DMS 273 (cell line): ENCODE measurements at regions not wholly inside any gene's neighbourhood (a gene's known extent, or its start where the extent isn't known, plus 50 kb on each side); places are given as distances from the start of the nearest gene placed in this dataset.

ENCODE experiments used
- DNase-seq: peaks from one replicate; lab custom pipeline; 2025; ENCODE audit not compliant: unreplicated experiment; lab: John Stamatoyannopoulos, UW

DNA sequence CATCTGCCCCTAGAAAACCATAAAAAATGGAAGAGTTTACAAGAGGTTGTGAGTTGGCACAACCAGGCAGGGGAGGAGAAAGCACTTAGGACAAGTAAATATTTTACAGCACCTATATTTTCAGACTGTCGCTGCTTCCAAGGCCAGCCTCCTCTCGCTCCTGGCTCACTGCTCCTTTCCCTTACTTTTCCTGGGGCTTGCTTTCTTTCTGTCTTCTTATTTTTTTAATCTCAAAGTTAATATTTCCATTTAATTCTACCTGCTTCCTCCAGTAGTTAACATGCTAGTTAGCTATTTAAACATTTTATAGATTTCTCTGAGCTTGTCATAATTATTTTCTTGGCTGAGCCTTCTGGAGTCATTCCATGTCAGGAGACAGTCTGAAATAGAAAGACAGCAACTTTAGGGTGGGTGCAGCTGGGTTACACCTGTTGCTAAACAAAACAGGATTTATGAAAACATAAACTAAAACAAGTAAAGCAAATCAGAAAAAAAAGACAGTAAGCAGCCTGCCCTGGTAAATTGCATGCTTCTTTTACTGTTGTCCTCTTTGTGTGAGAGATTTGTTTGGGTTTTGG lies 330.1 kb downstream of the DLEU7 start:
- peak; percentile 47 for DNase-seq

DNA sequence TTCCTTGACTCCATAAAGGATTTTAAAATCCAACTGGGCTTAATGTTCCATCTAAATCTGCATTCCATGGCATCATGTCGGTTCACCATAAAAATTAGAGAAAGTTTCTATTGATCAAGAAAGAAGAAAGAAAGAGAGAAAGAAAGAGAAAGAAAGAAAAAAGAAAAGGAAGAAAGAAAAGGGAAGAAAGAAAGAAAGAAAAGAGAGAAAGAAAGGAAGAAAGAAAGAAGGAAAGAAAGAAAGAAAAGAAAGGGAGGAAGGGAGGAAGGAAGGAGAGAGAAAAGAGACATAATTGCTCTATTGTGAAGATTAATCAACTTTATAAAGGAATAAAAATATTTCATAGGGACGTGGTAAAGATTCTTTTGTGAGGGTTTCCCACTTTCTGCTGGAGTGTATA lies 329.2 kb downstream of the DLEU7 start:
- DNase-seq: no peak

GRCh38 chr13:50518131-50518530 lies 325.4 kb downstream of the DLEU7 start:
- no peak for DNase-seq

- no peak for DNase-seq
Measured at GRCh38 chr13:50518781-50519201, 324.7 kb downstream of the DLEU7 start.

DNA sequence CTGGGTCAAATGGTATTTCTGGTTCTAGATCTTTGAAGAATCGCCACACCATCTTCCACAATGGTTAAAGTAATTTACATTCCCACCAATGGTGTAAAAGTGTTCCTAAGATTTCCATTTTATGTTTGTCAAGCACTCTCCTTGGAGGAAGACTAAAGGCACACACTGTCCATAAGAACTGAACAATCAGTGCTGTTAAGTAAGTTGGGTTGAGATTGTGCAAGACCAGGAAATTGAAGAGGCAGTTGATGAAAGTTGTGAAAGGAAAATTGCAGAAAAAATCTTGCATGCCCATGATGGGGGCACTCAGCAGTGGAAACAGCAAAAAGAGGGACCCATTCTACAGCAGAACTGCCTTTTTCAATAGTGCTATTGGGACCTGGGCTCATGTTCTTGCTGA lies 323.6 kb downstream of the DLEU7 start:
- DNase-seq: no peak

GRCh38 chr13:50521006-50521830 lies 322.3 kb downstream of the DLEU7 start:
- DNase-seq: no peak

GRCh38 chr13:50521831-50522149 lies 321.7 kb downstream of the DLEU7 start:
- DNase-seq: no peak

GRCh38 chr13:50522506-50522905 lies 321.0 kb downstream of the DLEU7 start:
- no peak for DNase-seq

- DNase-seq: no peak
Measured at GRCh38 chr13:50523307-50523706, 320.2 kb downstream of the DLEU7 start.

DNA sequence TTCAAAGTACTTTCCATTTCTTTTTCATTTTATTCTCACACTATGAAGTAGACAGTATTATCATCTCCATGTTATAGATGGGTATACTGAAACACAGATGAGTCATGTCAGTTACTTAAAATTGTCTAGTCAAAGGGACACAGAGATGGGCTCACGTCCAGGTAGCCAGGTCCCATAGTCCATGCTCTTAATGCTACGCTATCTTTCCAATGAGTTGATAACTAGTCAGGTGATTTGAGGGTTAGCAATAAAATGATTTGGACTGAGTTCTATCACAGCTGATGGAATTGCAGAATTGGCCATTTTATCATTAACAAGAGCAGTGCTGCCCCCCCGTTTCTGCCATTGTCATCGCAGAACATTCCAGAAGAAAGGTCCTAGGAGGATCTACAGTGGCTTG lies 318.9 kb downstream of the DLEU7 start:
- DNase-seq: no peak

DNA sequence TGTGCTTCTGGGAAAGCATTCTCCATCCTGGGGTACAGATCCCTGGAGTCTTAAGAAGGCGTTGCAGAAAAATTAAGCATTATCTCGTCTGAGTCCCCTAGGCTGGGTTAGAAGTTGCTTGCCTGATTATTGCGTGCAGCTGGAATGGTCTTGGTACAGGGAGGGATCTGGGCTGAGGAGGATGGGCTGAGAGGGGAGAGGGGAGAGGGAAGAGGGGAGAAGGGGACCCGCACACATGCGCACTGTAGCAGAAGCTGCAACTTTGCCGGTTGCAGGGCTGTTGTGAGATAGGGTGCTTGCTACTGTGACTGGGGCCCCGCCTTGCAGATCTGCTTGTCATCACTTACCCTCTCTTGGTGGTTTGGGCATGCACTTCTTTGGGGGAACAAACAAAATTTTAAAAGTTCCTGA lies 316.8 kb downstream of the DLEU7 start:
- DNase-seq: no peak

- peak; percentile 26 for DNase-seq
Measured at GRCh38 chr13:50527188-50527587, 316.3 kb downstream of the DLEU7 start.

- peak; percentile 29 for DNase-seq
Measured at GRCh38 chr13:50527612-50528509, 315.6 kb downstream of the DLEU7 start.

GRCh38 chr13:50529154-50529882 lies 314.2 kb downstream of the DLEU7 start:
- DNase-seq: peak; percentile 88

DNA sequence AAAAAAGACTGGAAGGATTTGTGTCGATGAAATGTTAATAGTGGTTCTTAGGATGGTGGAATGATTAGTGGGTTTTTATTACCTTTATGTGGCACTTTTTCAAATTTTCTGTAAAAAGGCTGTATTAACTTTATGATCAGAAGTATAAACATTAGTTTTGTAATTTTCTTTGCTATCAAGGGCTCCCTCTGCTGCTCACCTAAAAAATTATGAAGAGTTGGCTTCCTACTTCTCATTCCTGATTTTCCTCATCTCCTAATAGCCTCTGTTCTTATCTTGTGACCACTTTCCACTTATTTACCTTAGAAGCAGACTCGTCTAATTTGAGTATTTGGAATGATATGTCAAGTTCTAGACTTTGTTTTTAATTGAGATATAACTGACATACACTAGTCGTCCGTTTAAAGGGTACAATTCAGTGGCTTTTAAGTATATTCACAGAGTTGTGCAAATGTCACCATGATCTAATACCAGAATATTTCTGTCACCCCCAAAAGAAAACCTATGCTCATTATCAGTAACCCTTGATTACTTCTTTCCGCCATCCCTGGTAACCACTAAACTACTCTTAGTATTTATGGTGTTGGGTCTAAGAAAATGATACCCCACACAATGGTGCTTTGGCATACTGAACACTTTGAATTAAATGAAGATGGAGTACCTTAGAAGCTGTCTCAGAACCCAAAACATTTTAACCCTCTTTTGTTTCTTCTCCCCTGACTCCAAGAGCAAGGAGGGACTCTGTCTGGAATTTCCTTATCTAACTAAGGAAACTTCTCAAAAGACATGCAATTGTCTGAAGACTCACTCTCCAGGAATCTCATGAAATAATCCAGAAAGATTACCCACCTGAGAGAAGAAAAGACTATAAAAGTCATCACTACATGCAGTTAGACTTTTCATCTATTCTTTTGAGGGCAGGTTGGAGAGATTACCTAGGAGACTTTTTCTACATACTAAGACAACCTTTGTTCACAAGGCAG lies 311.3 kb downstream of the DLEU7 start:
- DNase-seq: peak; percentile 12

- no peak for DNase-seq
Measured at GRCh38 chr13:50535050-50535449, 308.4 kb downstream of the DLEU7 start.

- no peak for DNase-seq
Measured at GRCh38 chr13:50537029-50537428, 306.5 kb downstream of the DLEU7 start.

DNA sequence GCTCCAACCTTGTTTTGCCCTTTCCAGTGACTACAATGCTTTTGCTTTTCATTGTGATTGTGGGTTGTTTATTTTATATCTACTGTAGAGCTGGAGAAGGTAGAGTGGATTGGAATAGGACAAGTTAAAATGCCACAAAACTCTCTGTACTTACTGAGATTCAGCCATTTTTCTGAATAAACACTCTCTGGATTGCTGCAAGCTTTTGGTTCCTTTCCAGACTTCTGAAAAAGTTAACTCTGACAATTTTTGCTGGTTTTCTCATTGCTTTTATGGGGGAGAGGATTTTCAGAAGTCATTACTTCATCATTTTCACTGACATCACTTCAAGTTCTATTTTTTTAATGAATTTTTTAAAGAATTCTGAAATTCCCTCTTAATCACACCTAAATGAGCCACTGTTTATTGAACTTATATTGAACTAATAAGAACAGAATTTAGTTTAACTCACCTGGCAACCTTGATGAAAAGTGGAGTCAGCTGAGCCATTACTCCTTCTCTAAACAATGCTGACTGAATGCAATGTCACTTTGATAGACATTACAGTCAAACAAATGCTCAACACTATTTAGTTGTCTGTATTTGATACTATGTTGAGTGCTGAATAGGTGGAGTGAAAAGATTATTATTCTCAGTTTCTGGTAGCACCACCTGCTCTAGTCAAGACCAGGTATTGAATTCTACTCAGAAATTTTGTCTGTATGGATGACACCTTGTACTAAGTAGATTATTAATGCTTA lies 303.5 kb downstream of the DLEU7 start:
- no peak for DNase-seq

GRCh38 chr13:50543141-50543540 lies 300.4 kb downstream of the DLEU7 start:
- no peak for DNase-seq
